Sigmoid colon (tissue), 6 donors: ENCODE measurements at regions not wholly inside any gene's neighbourhood (a gene's known extent, or its start where the extent isn't known, plus 50 kb on each side); places are given as distances from the start of the nearest gene placed in this dataset.
"Not testable (repeated sequence)": the region's sequence is repeated elsewhere in the genome, so short reads cannot be mapped to it uniquely, and the experiment has no call there.

Experiments used
- DNase-seq: peaks from one replicate; pipeline ENCODE4 v3.0.0-alpha.2; 2019
- H3K27ac ChIP-seq, 4 donors: fragments of 200-600 bp; sonication (generic); one replicate each; pipeline ENCODE4 v1.5.1; 2016 to 2019; ENCODE audit warnings: mild to moderate bottlenecking in 1 of 4
- H3K27me3 ChIP-seq, 3 donors: fragments of 200-600 bp; sonication (generic); one replicate each; pipeline ENCODE4 v1.5.1; 2019; ENCODE audit warnings: mild to moderate bottlenecking in 1 of 3
- H3K36me3 ChIP-seq, 4 donors: fragments of 200-600 bp; sonication (generic); one replicate each; pipeline ENCODE4 v1.5.1; 2016 to 2019
- H3K4me1 ChIP-seq, 4 donors: fragments of 200-600 bp; sonication (generic); one replicate each; pipeline ENCODE4 v1.5.1; 2017 to 2019
- H3K4me3 ChIP-seq, 4 donors: fragments of 200-600 bp; sonication (generic); one replicate each; pipeline ENCODE4 v1.5.1; 2017 to 2019; ENCODE audit warnings: mild to moderate bottlenecking in 2 of 4, moderate library complexity in 1 of 4
- H3K9me3 ChIP-seq, 4 donors: fragments of 200-600 bp in 3 of 4; sonication (generic) in 3 of 4; one replicate each; pipeline versions ENCODE4 v1.5.1 to v1.6.1; 2013 to 2019
- CTCF ChIP-seq, 4 experiments: fragments of 450-650 bp in 3 of 4; fragments of 200-600 bp in 1 of 4; IDR thresholded peaks; one replicate each; pipeline ENCODE4 v1.5.1; 2016 to 2019; ENCODE audit warnings: antibody characterized with exemption in 4 of 4, mild to moderate bottlenecking in 3 of 4, moderate library complexity in 2 of 4
- EP300 ChIP-seq, 4 donors: sonication (generic); formaldehyde crosslinking; IDR thresholded peaks; one replicate each; pipeline ENCODE4 v1.6.1; 2017; ENCODE audit warnings: antibody characterized with exemption in 4 of 4
- POLR2A ChIP-seq, 2 donors: fragments of 450-650 bp; IDR thresholded peaks; one replicate each; pipeline ENCODE4 v1.6.1; 2016; ENCODE audit warnings: antibody characterized with exemption in 2 of 2, mild to moderate bottlenecking in 2 of 2, moderate library complexity in 2 of 2
- POLR2AphosphoS5 ChIP-seq, 4 donors: sonication (generic); formaldehyde crosslinking; IDR thresholded peaks; one replicate each; pipeline ENCODE4 v1.6.1; 2017; ENCODE audit warnings: antibody characterized with exemption in 4 of 4
- WGBS, 2 donors: extraction: QIAGEN DNeasy Blood & Tissue Kit; methylation state at CpG; one replicate each; pipeline ENCODE4 v1.1.7; 2013; 5-methylcytosine and 5-hydroxymethylcytosine counted together
- intact Hi-C: fragments of 100-400 bp; cut with DNase I; formaldehyde crosslinking; loops from one replicate; pipeline ENCODE4 v1.15.1; 2023
- donor health status: healthy with polysubstance abuse.
- donor health status: healthy.

DNA sequence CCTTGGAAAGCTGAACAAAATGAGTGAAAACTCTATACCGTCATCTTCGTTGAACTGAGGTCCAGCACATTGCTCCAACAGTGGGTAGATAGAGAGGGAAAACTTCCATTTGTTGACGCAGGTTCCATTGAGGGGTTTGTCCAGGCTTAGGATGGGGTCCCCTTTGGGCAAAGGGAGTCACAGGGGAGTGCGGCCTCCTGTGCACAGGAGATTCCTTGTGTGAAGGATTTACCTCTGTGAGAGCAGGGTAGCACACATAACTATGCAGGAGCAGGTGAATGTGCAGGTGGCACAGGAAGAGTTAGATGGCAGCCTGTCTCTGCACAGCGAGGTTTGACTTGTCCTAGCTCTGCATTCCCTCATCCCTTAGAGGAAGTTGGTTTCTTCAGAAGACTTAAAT is 139.3 kb downstream of the SNRPN start:
- Histone ChIP-seq H3K36me3 (peaks cover 24 to 100% (median 53%) of the 10 kb centered on the region in 4 donors), H3K27ac (no peak overlapping the region), H3K4me1 (no peaks in the 10 kb centered on the region), H3K4me3 (no peak overlapping the region), H3K27me3 (no peaks in the 10 kb centered on the region), H3K9me3 (peaks cover 10 to 63% (median 55%) of the 10 kb centered on the region in 4 donors)
- TF ChIP-seq POLR2A (IDR thresholded peaks at IDR 0.05) (no peak), POLR2AphosphoS5 (IDR thresholded peaks at IDR 0.05) (no peak), EP300 (IDR thresholded peaks at IDR 0.05) (no peak), CTCF (IDR thresholded peaks at IDR 0.05) (no peak)
- WGBS, 2 donors, result 91 to 93% methylated on average over 5 of the region's 5 CpGs
- intact Hi-C loops, result no loop called here
- DNase-seq, result no peak

DNA sequence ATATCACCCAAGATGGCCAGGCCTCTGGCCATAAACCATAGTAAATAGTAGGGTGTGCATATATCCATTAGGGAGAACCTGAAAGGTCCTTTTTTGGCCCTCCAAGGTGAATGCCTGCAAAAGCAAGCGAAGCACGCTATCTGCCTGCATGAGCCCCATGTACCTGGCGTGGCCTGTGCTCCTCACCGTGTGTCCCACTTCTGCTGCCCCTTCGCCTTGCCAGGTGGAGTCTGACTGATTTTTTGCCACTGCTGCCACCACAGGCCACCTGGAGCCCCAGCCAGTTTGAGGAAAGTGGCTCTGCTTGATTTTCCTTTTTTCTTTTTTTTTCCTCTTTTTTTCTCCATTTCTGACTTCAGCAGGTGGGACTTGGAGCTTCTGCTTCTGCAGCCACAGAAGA is 139.7 kb downstream of the SNRPN start:
- Histone ChIP-seq H3K27ac (no peak overlapping the region), H3K9me3 (peaks cover 10 to 63% (median 52%) of the 10 kb centered on the region in 4 donors), H3K27me3 (no peaks in the 10 kb centered on the region), H3K36me3 (peaks cover 27 to 100% (median 54%) of the 10 kb centered on the region in 4 donors), H3K4me1 (no peaks in the 10 kb centered on the region), H3K4me3 (no peak overlapping the region)
- WGBS, 2 donors, result 90% methylated on average over 5 of the region's 5 CpGs
- intact Hi-C loops, result no loop called here
- no peak for DNase-seq
- no peak for TF ChIP-seq POLR2A (IDR thresholded peaks at IDR 0.05)
- TF ChIP-seq CTCF (IDR thresholded peaks at IDR 0.05), result no peak

DNA sequence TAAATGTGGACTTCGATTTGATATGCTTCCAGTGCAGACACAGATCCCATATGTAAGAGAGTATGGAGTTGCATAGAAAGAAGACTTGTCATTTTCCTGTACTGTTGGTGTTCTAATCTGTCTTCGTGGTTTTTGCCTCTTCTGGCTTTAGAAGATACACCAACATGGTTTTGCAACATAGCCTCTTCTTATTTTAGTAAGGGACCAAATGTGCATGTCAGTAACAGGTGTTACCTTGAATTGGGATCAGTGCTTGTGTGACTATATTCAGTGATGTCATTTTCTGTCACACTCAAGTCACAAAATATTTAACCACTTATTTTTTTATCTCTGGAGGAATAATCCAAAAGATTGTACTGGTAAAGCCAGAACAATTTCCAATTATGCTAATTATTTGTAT is 140.4 kb downstream of the SNRPN start:
- Histone ChIP-seq H3K36me3 (peaks cover 24 to 100% (median 57%) of the 10 kb centered on the region in 4 donors), H3K4me3 (no peak overlapping the region), H3K27ac (no peak overlapping the region), H3K9me3 (peaks cover 10 to 61% (median 51%) of the 10 kb centered on the region in 4 donors), H3K4me1 (no peaks in the 10 kb centered on the region), H3K27me3 (no peaks in the 10 kb centered on the region)
- no peak for DNase-seq
- WGBS, 2 donors, result 54 to 57% methylated on average over 2 of the region's 2 CpGs
- no peak for TF ChIP-seq POLR2A (IDR thresholded peaks at IDR 0.05)
- no peak for TF ChIP-seq POLR2AphosphoS5 (IDR thresholded peaks at IDR 0.05)
- no peak for TF ChIP-seq EP300 (IDR thresholded peaks at IDR 0.05)
- intact Hi-C loops, result no loop called here

GRCh38 chr15:25099966-25100365 is 145.2 kb downstream of the SNRPN start:
- peaks cover 23 to 100% (median 42%) of the 10 kb centered on the region in 4 donors for H3K36me3 ChIP-seq
- intact Hi-C loops, result not testable (repeated sequence)

GRCh38 chr15:25106209-25106608 is 151.4 kb downstream of the SNRPN start:
- Histone ChIP-seq H3K4me1 (no peaks in the 10 kb centered on the region), H3K36me3 (peaks cover 29 to 100% (median 58%) of the 10 kb centered on the region in 4 donors), H3K27ac (no peak overlapping the region), H3K27me3 (no peaks in the 10 kb centered on the region), H3K9me3 (peaks cover 0 to 38% (median 23%) of the 10 kb centered on the region in 4 donors), H3K4me3 (no peak overlapping the region)
- 67 to 77% methylated on average over 1 of the region's 1 CpG for WGBS, 2 donors
- TF ChIP-seq POLR2AphosphoS5 (IDR thresholded peaks at IDR 0.05) (no peak), EP300 (IDR thresholded peaks at IDR 0.05) (no peak), CTCF (IDR thresholded peaks at IDR 0.05) (no peak), POLR2A (IDR thresholded peaks at IDR 0.05) (no peak)
- intact Hi-C loops, result no loop called here
- DNase-seq, result no peak

More at GRCh38 chr15:25099966-25100365, 145.2 kb downstream of the SNRPN start:
- not testable (repeated sequence) for H3K27me3 ChIP-seq, H3K4me3 ChIP-seq, DNase-seq, H3K4me1 ChIP-seq, H3K27ac ChIP-seq
- H3K9me3 ChIP-seq, result peaks cover 0 to 48% (median 33%) of the 10 kb centered on the region in 4 donors
- 88 to 91% methylated on average over 8 of the region's 8 CpGs for WGBS, 2 donors

GRCh38 chr15:25133804-25134203 is 179.0 kb downstream of the SNRPN start:
- peaks cover 0 to 10% (median 3%) of the 10 kb centered on the region in 4 donors for H3K9me3 ChIP-seq
- DNase-seq, result no peak
- H3K36me3 ChIP-seq, result peaks cover 0 to 9% (median 0%) of the 10 kb centered on the region in 4 donors
- WGBS, 2 donors, result 65 to 70% methylated on average over 2 of the region's 2 CpGs
- TF ChIP-seq POLR2A (IDR thresholded peaks at IDR 0.05) (no peak), CTCF (IDR thresholded peaks at IDR 0.05) (no peak), POLR2AphosphoS5 (IDR thresholded peaks at IDR 0.05) (no peak), EP300 (IDR thresholded peaks at IDR 0.05) (no peak)
- no peaks in the 10 kb centered on the region for H3K27me3 ChIP-seq
- intact Hi-C loops, result loop anchor here (10.0 kb wide), 1 partner anchor 351 kb away; no protein-coding TSS in a partner anchor
- no peak overlapping the region for H3K4me3 ChIP-seq
- H3K27ac ChIP-seq, result no peak overlapping the region
- no peaks in the 10 kb centered on the region for H3K4me1 ChIP-seq
